ENCODE measurements at regions not wholly inside any gene's neighbourhood (a gene's known extent, or its start where the extent isn't known, plus 50 kb on each side); places are given as distances from the start of the nearest gene placed in this dataset.
"Not testable (repeated sequence)": the region's sequence is repeated elsewhere in the genome, so short reads cannot be mapped to it uniquely, and the experiment has no call there.

DNA sequence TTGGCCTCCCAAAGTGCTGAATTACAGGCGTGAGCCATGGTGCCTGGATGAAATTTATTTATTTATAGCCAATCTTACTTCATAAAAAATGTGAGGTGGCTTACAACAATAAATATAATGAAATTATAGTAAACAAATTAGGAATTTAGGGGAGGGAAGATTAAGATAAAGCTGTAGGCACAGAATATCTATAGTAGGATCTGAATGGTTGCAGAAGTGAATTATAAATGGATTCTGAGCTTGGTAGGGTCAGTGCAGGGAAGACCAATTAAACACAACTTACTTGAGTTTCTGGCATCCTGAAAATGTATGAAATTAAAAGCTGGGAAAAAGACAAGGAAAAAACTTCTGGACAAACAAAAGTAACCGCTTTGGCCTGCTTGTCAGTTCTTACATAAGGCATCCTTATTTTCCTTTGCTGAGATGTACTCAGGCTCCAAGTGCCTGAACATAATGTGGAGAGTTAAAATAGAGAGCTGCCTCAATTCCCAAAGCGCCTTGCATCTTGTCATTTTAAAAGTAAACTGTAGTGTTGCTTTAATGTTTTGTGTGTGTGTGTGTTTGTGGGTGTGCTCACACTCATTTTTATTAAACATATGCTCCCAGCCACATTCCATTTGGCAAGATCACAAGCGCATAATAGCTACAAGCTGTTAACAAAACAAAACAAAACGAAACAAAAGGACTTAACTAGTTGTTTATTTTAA is 247.3 kb downstream of the S1PR1 start:
- no peak for DNase-seq

DNA sequence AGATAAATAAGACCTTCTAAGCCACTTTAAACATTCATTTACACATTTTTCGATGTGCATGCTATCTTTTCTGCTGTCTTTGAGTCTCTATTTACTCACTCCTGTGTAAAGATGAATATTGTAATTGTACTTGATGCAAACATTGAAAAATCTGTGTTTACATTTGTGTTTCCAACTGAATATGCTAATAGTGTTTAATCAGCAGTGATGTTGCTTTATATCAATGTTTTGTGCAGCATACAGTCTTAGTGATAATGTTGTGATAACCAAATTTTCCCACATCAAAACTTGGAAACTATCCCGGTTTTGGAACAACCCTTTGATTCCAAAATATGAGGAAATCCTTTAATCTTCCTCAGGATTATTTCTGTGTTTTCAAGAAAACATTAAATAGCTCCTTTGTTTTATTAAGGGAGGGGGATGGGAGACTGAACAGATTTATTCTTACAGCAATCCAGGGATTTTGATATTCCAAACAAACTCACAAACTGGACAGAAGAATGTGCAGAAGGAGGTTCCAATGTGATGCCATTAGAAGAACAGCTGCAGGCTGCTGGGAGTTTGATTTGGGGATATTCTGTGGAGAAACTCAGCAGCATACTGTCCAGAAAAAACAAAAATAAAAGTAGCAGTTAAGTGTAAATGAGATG is 248.0 kb downstream of the S1PR1 start:
- DNase-seq: peak; percentile 33

DNA sequence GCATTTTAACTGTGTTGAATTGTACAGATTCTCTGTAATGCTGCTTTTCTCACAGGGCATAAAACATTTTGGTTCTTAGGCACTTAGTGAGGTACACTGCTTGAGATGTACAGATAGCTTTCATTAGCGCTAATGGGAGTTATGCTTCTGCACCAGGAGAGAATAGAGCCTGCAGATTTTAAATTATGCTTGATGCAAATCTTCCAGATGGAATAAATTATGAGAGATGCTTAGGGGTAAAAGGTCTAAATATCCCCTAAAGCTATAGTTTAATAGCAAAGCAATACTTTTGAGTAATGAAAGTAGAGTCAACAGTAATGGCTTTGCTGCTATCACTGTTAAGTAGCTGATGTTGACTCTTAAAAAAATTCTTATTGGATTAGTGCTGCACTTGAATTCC is 248.9 kb downstream of the S1PR1 start:
- DNase-seq: no peak

DNA sequence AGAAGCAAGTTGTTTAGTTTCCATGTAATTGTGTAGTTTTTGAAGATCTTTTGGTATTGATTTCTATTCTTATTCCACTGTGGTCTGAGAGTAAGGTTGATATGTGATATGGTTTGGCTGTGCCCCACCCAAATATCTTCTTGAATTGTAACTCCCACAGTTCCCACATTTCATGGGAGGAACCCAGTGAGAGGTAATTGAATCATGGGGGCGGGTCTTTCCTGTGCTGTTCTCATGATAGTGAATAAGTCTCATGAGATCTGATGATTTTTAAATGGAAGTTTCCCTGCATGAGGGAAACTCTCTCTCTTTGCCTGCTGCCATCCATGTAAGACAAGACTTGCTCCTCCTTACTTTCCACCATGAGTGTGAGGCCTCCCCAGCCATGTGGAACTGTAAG is 255.3 kb downstream of the S1PR1 start:
- DNase-seq: not testable (repeated sequence)

GRCh38 chr1:101493920-101494319 is 257.1 kb downstream of the S1PR1 start:
- DNase-seq: not testable (repeated sequence)

- no peak for DNase-seq
These were observed 259.3 kb downstream of the S1PR1 start for GRCh38 chr1:101496109-101496508.

- no peak for DNase-seq
These were observed 261.2 kb downstream of the S1PR1 start for GRCh38 chr1:101497881-101498559.

DNA sequence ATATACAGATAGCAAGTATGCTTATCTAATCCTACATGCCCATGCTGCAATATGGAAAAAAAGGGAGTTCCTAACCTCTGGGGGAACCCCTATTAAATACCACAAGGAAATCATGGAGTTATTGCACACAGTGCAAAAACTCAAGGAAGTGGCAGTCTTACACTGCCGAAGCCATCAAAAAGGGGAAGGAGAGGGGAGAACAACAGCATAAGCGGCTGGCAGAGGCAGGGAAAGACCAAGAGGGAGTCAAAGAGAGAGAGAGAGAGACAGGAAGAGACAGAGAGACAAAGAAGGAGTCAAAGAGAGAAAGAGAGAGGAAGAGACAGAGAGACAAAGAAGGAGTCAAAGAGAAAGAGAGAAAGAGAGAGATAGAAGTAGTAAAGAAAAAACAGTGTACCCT is 267.3 kb downstream of the S1PR1 start:
- DNase-seq: not testable (repeated sequence)

GRCh38 chr1:101505240-101505639 is 268.4 kb downstream of the S1PR1 start:
- not testable (repeated sequence) for DNase-seq

DNA sequence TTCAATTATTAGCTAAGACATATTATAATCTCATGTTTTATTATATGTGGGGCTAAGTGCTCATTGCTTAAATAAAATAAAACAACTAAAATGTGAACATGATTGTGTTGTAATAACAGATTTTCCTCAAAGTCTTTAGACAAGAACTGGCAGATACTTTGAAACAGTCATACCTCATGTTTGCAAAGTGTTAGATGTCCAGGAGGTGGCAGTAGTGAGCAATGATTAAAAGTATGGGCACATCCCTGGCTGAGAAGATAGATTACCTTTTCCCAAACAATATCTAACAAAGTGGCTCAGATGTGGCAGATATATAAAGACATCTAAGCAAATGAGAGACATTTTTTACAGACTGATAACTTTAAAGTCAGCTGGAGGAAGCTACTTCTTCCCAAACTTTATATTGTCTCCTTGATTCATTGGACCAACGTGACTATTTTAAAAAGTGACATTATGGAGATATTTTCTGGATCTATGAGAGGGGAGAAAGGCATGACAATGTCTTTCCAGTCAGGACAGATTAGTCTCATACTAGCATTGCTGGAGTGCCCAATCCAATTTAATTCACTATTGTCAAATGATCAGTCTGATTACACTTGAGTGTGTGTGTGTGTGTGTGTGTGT is 269.8 kb downstream of the S1PR1 start:
- peak; percentile 35 for DNase-seq

GRCh38 chr1:101507547-101507971 is 270.7 kb downstream of the S1PR1 start:
- no peak for DNase-seq

DNA sequence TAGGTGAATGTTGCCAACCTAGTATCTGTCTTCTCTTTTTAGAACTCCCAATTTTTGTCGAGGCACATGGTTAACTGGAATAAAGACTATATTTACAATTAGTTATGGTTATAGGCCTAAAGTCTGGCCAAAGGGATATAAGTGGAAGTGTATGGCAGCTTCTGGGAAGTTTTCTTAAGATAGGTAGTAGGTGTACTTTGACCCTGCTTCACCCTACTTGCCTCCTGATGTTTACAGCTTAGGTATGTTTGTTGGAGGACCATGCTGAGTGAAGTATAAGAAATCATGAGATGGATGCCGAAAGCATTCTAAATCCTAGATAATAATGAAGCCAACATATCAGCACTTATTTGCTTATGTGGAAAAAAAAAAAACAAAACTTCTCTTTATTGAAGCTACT is 272.1 kb downstream of the S1PR1 start:
- no peak for DNase-seq

GRCh38 chr1:101509370-101509769 is 272.6 kb downstream of the S1PR1 start:
- no peak for DNase-seq

GRCh38 chr1:101511202-101511891 is 274.5 kb downstream of the S1PR1 start:
- DNase-seq: no peak

GRCh38 chr1:101520302-101520701 is 283.5 kb downstream of the S1PR1 start:
- DNase-seq: peak; percentile 29

GRCh38 chr1:101522486-101522885 is 285.7 kb downstream of the S1PR1 start:
- DNase-seq: no peak

DNA sequence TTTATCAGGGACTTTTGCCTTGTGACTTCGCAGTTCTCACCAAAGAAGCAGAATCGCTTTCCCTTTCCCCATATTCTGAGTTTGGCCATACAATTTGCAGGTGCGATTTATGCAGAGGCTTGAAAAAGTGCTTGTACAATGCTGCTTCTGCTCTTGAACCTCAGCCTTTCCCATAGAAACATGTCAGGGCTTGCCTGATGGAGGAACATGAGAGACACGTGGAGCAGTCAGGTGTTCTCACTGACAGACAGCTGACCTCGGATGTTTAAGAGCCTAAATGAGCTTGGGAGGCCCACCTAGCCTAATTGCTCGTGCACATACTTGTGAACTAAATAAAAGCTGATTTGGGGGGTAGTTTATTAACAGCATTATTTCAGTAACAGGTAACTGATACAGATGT is 290.0 kb downstream of the S1PR1 start:
- no peak for DNase-seq

DNA sequence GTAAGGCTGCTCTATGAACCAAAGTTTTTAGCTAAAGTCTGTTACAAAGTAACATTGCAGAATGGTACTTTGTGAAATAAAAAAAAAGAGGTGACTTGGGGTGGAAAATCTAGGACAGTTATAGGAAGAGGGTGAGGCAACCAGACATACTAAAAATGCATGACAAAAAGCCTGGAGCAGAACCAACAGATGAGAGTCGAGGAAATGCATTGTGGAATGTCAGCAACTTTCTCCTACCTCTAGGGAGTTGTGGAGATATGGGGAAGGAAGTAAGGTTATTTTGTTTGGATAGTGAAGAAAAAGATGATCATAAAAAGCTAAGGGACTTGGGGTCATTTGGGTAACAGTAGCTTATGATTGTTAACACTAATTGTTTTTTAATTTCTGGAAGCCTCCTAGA is 295.6 kb downstream of the S1PR1 start:
- DNase-seq: no peak

DNA sequence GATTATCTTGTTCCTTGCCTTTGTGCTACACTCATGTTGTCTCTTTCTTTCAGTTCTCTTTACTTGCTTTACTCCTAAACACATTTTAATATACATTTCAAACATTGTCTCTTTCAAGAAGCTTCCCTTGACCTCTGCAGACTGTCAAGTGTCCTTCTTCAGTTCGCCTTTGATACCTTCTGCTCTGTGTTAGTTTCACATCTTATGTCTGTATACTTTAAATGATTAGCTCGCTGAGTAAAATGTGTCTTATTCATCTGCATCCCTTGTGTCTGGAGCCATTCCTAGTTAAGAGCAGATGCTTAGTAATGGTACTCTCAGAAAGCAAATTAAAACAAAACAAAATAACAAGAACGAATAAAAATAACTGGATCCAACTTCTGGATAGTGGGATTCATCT is 303.3 kb downstream of the S1PR1 start:
- DNase-seq: no peak

DNA sequence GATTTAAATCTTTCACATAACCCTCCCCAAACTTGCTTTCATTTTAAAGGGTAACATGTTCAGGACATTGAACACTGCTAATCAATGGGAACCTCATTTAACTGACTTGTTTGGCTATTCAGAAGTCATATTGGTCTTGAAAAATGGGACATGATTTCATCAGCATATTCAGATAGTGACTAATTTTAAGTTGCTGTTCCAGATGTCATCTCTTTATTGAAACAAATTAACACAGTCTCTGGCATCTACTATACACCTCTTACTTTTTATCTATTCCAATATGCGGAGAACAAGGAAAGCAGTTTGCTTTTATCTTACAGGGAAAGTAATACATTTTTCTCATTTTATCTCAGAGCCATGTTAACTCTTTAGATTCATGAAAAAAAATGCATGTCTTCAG is 310.1 kb downstream of the S1PR1 start:
- no peak for DNase-seq

- DNase-seq: no peak
These were observed 310.5 kb downstream of the S1PR1 start for GRCh38 chr1:101547357-101547756.

GRCh38 chr1:101548376-101548775 is 311.6 kb downstream of the S1PR1 start:
- no peak for DNase-seq
